ENCODE measurements at regions not wholly inside any gene's neighbourhood (a gene's known extent, or its start where the extent isn't known, plus 50 kb on each side); places are given as distances from the start of the nearest gene placed in this dataset.

DNA sequence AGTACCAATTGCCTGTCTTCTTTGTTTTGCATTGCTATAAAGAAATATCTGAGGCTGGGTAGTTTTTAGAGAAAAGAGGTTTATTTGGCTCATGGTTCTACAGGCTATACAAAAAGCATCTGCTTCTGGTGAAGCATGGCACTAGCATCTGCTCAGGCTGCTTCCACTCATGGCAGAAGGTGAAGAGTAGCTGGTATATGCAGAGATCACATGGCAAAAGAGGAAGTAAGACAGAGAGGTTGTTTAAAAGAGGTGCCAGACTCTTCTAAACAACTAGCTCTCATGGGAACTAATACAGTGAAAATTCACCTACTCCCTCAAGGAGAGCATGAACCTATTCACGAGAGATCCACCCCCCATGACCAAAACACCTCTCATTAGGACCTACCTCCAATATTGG lies 56.7 kb upstream of the GUCA2B start:
- Histone ChIP-seq H3K4me3 (ENCODE audit: low read depth, low read length) (no peak overlapping the region), H3K27ac (ENCODE audit: extremely low read depth, low read depth, low read length) (no peak overlapping the region), H3K36me3 (ENCODE audit: control insufficient read depth in 2 of 2, insufficient read depth in 1 of 2, low read length in 2 of 2) (no peaks in the 10 kb centered on the region), H3K9me3 (ENCODE audit: control insufficient read depth, insufficient read depth, low read depth, low read length) (no peaks in the 10 kb centered on the region), H3K4me1 (ENCODE audit: control insufficient read depth, insufficient read depth, low read length) (no peaks in the 10 kb centered on the region)
- ChIA-PET CTCF (interaction anchor here (0.6 to 0.7 kb wide), 3 partner anchors 14 to 130 kb away, joined by 3 read pairs; no protein-coding TSS in a partner anchor), POLR2A (no interaction called here)
- TF ChIP-seq OVOL3 (tag by site-specific recombination; IDR thresholded peaks at IDR 0.05) (no peak), ZSCAN30 (tag by site-specific recombination; IDR thresholded peaks at IDR 0.05) (no peak), ZNF2 (tag by site-specific recombination; IDR thresholded peaks at IDR 0.05) (no peak), KLF16 (tag by site-specific recombination; IDR thresholded peaks at IDR 0.05) (no peak)
- TF ChIP-seq, protein P1, sequence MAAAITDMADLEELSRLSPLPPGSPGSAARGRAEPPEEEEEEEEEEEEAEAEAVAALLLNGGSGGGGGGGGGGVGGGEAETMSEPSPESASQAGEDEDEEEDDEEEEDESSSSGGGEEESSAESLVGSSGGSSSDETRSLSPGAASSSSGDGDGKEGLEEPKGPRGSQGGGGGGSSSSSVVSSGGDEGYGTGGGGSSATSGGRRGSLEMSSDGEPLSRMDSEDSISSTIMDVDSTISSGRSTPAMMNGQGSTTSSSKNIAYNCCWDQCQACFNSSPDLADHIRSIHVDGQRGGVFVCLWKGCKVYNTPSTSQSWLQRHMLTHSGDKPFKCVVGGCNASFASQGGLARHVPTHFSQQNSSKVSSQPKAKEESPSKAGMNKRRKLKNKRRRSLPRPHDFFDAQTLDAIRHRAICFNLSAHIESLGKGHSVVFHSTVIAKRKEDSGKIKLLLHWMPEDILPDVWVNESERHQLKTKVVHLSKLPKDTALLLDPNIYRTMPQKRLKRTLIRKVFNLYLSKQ (tag by site-specific recombination; IDR thresholded peaks at IDR 0.05; ENCODE audit: borderline replicate concordance): no peak

DNA sequence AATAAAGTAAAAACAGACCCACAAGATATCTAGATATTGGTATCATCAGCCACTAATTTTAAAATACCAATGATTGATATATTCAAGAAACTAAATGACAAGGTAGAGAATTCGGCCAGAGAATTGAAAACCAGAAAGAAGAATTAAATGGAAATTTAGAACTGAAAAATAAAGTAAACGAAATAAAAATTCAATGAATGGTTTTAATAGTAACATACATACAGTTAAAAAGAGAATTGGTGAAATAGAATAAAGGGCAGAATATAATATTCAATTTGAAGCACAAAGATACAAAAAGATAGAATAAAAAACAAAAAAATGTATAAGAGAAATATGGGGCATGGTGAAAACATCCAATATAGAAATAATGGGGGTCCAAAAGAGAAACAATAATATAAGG lies 64.0 kb upstream of the GUCA2B start:
- TF ChIP-seq SETDB1 (IDR thresholded peaks at IDR 0.05; ENCODE audit: insufficient read length, low read length): peak; percentile 75
- no peak for TF ChIP-seq KLF16 (tag by site-specific recombination; IDR thresholded peaks at IDR 0.05)
- Histone ChIP-seq H3K4me1 (ENCODE audit: control insufficient read depth, insufficient read depth, low read length) (no peaks in the 10 kb centered on the region), H3K4me3 (ENCODE audit: low read depth, low read length) (no peak overlapping the region), H3K36me3 (ENCODE audit: control insufficient read depth in 2 of 2, insufficient read depth in 1 of 2, low read length in 2 of 2) (no peaks in the 10 kb centered on the region), H3K27ac (ENCODE audit: extremely low read depth, low read depth, low read length) (no peak overlapping the region), H3K9me3 (ENCODE audit: control insufficient read depth, insufficient read depth, low read depth, low read length) (no peaks in the 10 kb centered on the region)
- ChIA-PET CTCF (no interaction called here), POLR2A (no interaction called here)

DNA sequence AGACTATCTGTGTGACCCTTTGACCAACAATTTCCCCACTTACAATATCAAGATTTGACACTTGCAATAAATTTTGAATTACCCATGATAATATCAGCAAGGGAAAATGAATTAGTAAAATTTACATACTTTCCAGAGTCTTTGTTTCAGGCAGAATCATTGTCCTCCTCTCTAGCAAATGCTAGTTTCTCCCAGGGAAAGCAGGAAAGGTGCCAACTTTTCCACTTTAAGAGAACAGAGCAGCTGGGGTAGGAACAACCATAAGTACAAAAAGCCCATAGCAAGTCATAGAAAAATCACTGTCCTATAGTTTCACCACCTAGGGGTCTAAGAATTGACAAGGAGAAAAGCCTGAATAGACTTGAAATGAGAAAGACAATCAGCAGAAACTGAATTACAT lies 67.1 kb upstream of the GUCA2B start:
- ChIA-PET CTCF (interaction anchor here (0.9 kb wide), 1 partner anchor 508 kb away, joined by 3 read pairs; no protein-coding TSS in a partner anchor), POLR2A (no interaction called here)
- TF ChIP-seq ZNF24 (tag by site-specific recombination; IDR thresholded peaks at IDR 0.05) (no peak), ZNF626 (tag by site-specific recombination; IDR thresholded peaks at IDR 0.05) (no peak), ZNF311 (tag by site-specific recombination; IDR thresholded peaks at IDR 0.05; ENCODE audit: borderline replicate concordance) (no peak), HOXA7 (CRISPR knock-in tag; IDR thresholded peaks at IDR 0.05; ENCODE audit: borderline replicate concordance) (no peak), ZNF707 (tag by site-specific recombination; IDR thresholded peaks at IDR 0.05) (no peak), ZNF169 (tag by site-specific recombination; IDR thresholded peaks at IDR 0.05) (no peak), ZSCAN30 (tag by site-specific recombination; IDR thresholded peaks at IDR 0.05) (no peak), ZNF211 (tag by site-specific recombination; IDR thresholded peaks at IDR 0.05; ENCODE audit: low read depth) (no peak), ZNF629 (tag by site-specific recombination; IDR thresholded peaks at IDR 0.05) (no peak)
- TF ChIP-seq, protein P2, sequence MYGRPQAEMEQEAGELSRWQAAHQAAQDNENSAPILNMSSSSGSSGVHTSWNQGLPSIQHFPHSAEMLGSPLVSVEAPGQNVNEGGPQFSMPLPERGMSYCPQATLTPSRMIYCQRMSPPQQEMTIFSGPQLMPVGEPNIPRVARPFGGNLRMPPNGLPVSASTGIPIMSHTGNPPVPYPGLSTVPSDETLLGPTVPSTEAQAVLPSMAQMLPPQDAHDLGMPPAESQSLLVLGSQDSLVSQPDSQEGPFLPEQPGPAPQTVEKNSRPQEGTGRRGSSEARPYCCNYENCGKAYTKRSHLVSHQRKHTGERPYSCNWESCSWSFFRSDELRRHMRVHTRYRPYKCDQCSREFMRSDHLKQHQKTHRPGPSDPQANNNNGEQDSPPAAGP (tag by site-specific recombination; IDR thresholded peaks at IDR 0.05): no peak
- TF ChIP-seq, protein P3, sequence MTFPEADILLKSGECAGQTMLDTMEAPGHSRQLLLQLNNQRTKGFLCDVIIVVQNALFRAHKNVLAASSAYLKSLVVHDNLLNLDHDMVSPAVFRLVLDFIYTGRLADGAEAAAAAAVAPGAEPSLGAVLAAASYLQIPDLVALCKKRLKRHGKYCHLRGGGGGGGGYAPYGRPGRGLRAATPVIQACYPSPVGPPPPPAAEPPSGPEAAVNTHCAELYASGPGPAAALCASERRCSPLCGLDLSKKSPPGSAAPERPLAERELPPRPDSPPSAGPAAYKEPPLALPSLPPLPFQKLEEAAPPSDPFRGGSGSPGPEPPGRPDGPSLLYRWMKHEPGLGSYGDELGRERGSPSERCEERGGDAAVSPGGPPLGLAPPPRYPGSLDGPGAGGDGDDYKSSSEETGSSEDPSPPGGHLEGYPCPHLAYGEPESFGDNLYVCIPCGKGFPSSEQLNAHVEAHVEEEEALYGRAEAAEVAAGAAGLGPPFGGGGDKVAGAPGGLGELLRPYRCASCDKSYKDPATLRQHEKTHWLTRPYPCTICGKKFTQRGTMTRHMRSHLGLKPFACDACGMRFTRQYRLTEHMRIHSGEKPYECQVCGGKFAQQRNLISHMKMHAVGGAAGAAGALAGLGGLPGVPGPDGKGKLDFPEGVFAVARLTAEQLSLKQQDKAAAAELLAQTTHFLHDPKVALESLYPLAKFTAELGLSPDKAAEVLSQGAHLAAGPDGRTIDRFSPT (tag by site-specific recombination; IDR thresholded peaks at IDR 0.05): no peak
- TF ChIP-seq, protein P4, sequence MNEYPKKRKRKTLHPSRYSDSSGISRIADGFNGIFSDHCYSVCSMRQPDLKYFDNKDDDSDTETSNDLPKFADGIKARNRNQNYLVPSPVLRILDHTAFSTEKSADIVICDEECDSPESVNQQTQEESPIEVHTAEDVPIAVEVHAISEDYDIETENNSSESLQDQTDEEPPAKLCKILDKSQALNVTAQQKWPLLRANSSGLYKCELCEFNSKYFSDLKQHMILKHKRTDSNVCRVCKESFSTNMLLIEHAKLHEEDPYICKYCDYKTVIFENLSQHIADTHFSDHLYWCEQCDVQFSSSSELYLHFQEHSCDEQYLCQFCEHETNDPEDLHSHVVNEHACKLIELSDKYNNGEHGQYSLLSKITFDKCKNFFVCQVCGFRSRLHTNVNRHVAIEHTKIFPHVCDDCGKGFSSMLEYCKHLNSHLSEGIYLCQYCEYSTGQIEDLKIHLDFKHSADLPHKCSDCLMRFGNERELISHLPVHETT (tag by site-specific recombination; IDR thresholded peaks at IDR 0.05): no peak
- TF ChIP-seq, protein P5, sequence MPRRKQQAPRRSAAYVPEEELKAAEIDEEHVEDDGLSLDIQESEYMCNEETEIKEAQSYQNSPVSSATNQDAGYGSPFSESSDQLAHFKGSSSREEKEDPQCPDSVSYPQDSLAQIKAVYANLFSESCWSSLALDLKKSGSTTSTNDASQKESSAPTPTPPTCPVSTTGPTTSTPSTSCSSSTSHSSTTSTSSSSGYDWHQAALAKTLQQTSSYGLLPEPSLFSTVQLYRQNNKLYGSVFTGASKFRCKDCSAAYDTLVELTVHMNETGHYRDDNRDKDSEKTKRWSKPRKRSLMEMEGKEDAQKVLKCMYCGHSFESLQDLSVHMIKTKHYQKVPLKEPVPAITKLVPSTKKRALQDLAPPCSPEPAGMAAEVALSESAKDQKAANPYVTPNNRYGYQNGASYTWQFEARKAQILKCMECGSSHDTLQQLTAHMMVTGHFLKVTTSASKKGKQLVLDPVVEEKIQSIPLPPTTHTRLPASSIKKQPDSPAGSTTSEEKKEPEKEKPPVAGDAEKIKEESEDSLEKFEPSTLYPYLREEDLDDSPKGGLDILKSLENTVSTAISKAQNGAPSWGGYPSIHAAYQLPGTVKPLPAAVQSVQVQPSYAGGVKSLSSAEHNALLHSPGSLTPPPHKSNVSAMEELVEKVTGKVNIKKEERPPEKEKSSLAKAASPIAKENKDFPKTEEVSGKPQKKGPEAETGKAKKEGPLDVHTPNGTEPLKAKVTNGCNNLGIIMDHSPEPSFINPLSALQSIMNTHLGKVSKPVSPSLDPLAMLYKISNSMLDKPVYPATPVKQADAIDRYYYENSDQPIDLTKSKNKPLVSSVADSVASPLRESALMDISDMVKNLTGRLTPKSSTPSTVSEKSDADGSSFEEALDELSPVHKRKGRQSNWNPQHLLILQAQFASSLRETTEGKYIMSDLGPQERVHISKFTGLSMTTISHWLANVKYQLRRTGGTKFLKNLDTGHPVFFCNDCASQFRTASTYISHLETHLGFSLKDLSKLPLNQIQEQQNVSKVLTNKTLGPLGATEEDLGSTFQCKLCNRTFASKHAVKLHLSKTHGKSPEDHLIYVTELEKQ (tag by site-specific recombination; IDR thresholded peaks at IDR 0.05; ENCODE audit: borderline replicate concordance): no peak
- Histone ChIP-seq H3K36me3 (ENCODE audit: control insufficient read depth in 2 of 2, insufficient read depth in 1 of 2, low read length in 2 of 2) (no peaks in the 10 kb centered on the region), H3K4me1 (ENCODE audit: control insufficient read depth, insufficient read depth, low read length) (no peaks in the 10 kb centered on the region), H3K27ac (ENCODE audit: extremely low read depth, low read depth, low read length) (no peak overlapping the region), H3K4me3 (ENCODE audit: low read depth, low read length) (no peak overlapping the region), H3K9me3 (ENCODE audit: control insufficient read depth, insufficient read depth, low read depth, low read length) (no peaks in the 10 kb centered on the region)
